SK-N-SH (cell line): ENCODE measurements at regions not wholly inside any gene's neighbourhood (a gene's known extent, or its start where the extent isn't known, plus 50 kb on each side); places are given as distances from the start of the nearest gene placed in this dataset.
"Not testable (repeated sequence)": the region's sequence is repeated elsewhere in the genome, so short reads cannot be mapped to it uniquely, and the experiment has no call there.

Source experiments
- CTCF ChIA-PET: fragments of 300-600, 350-600 bp; formaldehyde crosslinking; extraction: SDS; loops from one replicate; lab custom pipeline; 2021; lab: Yijun Ruan, JAX
- POLR2A ChIA-PET: fragments of 350-600 bp; sonication (Branson Sonifier 250); formaldehyde crosslinking; extraction: SDS; loops from one replicate; lab custom pipeline; 2020; ENCODE audit warnings: antibody characterized with exemption, inconsistent platforms; lab: Yijun Ruan, JAX
- DNase-seq: peaks from one replicate; pipeline ENCODE4 v3.0.0; 2012
- H2AFZ ChIP-seq: fragments of 200-600 bp; sonication (generic); 2 replicates; pipeline ENCODE4 v1.8.1; 2016; ENCODE audit warnings: antibody characterized with exemption, mild to moderate bottlenecking, low read depth
- H3F3A ChIP-seq: fragments of 200-600 bp; sonication (generic); replicated peaks from 2 replicates; pipeline ENCODE3; 2016; ENCODE audit warnings: antibody characterized with exemption, mild to moderate bottlenecking; ENCODE audit not compliant: insufficient read depth
- H3K27ac ChIP-seq, 2 experiments: fragments of 200-500 bp in 1 of 2; fragments of 200-600 bp in 1 of 2; sonication (Bioruptor generic) in 1 of 2; sonication (generic), shearing (Covaris generic) in 1 of 2; 2 replicates each; pipeline versions ENCODE4 v1.5.1 to v1.6.1; 2014 to 2016; ENCODE audit warnings: low read depth in 2 of 2, inconsistent platforms in 1 of 2, low read length in 1 of 2, mild to moderate bottlenecking in 1 of 2, mixed read lengths in 1 of 2
- H3K27me3 ChIP-seq: fragments of 200-600 bp; sonication (generic), shearing (Covaris generic); 2 replicates; pipeline ENCODE4 v1.6.1; 2016; ENCODE audit warnings: mixed run types; ENCODE audit not compliant: insufficient read depth
- H3K36me3 ChIP-seq, 2 experiments: fragments of 200-500 bp in 1 of 2; fragments of 200-600 bp in 1 of 2; sonication (Bioruptor generic) in 1 of 2; sonication (generic) in 1 of 2; replicated peaks in 1 of 2; 2 replicates each; pipeline versions ENCODE3 to v1.5.1; 2014 to 2016; ENCODE audit warnings: low read length in 1 of 2, mild to moderate bottlenecking in 1 of 2; ENCODE audit not compliant: insufficient read depth in 2 of 2, control insufficient read depth in 1 of 2
- H3K4me1 ChIP-seq, 2 experiments: fragments of 200-500 bp in 1 of 2; fragments of 200-600 bp in 1 of 2; sonication (Bioruptor generic) in 1 of 2; sonication (generic), shearing (Covaris generic) in 1 of 2; 2 replicates each; pipeline versions ENCODE4 v1.5.1 to v1.6.1; 2014 to 2016; ENCODE audit warnings: low read depth in 1 of 2, low read length in 1 of 2, mixed run types in 1 of 2; ENCODE audit not compliant: insufficient read depth in 2 of 2, control insufficient read depth in 1 of 2
- H3K4me2 ChIP-seq: fragments of 200-600 bp; sonication (generic), shearing (Covaris generic); 2 replicates; pipeline ENCODE4 v1.6.1; 2017; ENCODE audit warnings: mixed run types
- H3K4me3 ChIP-seq, 2 experiments: fragments of 200-500 bp in 1 of 2; fragments of 200-600 bp in 1 of 2; sonication (Bioruptor generic) in 1 of 2; sonication (generic), shearing (Covaris generic) in 1 of 2; 2 replicates each; pipeline versions ENCODE4 v1.5.1 to v1.8.1; 2014 to 2016; ENCODE audit warnings: low read depth in 2 of 2, inconsistent platforms in 1 of 2, low read length in 1 of 2, mild to moderate bottlenecking in 1 of 2, mixed read lengths in 1 of 2, moderate library complexity in 1 of 2
- H3K79me2 ChIP-seq: fragments of 200-600 bp; sonication (generic); 2 replicates; pipeline ENCODE4 v1.8.1; 2017; ENCODE audit warnings: mild to moderate bottlenecking; ENCODE audit not compliant: insufficient read depth
- H3K9ac ChIP-seq: fragments of 200-600 bp; sonication (generic); 2 replicates; pipeline ENCODE4 v1.6.1; 2017; ENCODE audit warnings: mixed run types
- H3K9me2 ChIP-seq: fragments of 200-600 bp; sonication (generic); 2 replicates; pipeline ENCODE4 v1.6.1; 2017; ENCODE audit warnings: mixed run types
- H3K9me3 ChIP-seq: fragments of 200-600 bp; sonication (generic); 2 replicates; pipeline ENCODE4 v1.6.1; 2017; ENCODE audit warnings: mixed run types, mild to moderate bottlenecking, moderate library complexity
- H4K20me1 ChIP-seq: fragments of 200-600 bp; sonication (generic); 2 replicates; pipeline ENCODE4 v1.6.1; 2017; ENCODE audit warnings: mild to moderate bottlenecking, mixed run types; ENCODE audit not compliant: insufficient read depth
- ELF1 ChIP-seq: IDR thresholded peaks from 2 replicates; pipeline ENCODE4 v1.4.0; 2012
- EP300 ChIP-seq, 2 experiments: IDR thresholded peaks; 2 replicates each; pipeline versions ENCODE4 v1.4.0 to v1.6.1; 2012; ENCODE audit warnings: borderline replicate concordance in 1 of 2, low read depth in 1 of 2, low read length in 1 of 2
- EZH2phosphoT487 ChIP-seq: fragments of 200-600 bp; sonication (generic); IDR thresholded peaks from 2 replicates; pipeline ENCODE4 v1.6.1; 2017; ENCODE audit warnings: low read depth, mixed run types, mild to moderate bottlenecking, antibody characterized with exemption, moderate library complexity, borderline replicate concordance
- FOXJ3 ChIP-seq: sonication (generic); formaldehyde crosslinking; IDR thresholded peaks from 2 replicates; pipeline ENCODE4 v1.5.1; 2020; ENCODE audit warnings: mild to moderate bottlenecking, missing genetic modification reagents
- GABPA ChIP-seq: IDR thresholded peaks from 2 replicates; pipeline ENCODE4 v1.4.0; 2012; ENCODE audit warnings: low read depth, mild to moderate bottlenecking
- GATA2 ChIP-seq: sonication (generic); formaldehyde crosslinking; IDR thresholded peaks from 2 replicates; pipeline ENCODE4 v1.5.0; 2020; ENCODE audit warnings: mild to moderate bottlenecking, missing genetic modification reagents
- JUND ChIP-seq: IDR thresholded peaks from 2 replicates; pipeline ENCODE4 v1.4.0; 2012
- MXI1 ChIP-seq: IDR thresholded peaks from 2 replicates; pipeline ENCODE4 v1.6.1; 2012; ENCODE audit warnings: mild to moderate bottlenecking, low read depth, low read length, improper control_type of control experiment
- NRF1 ChIP-seq: IDR thresholded peaks from 2 replicates; pipeline ENCODE4 v1.6.1; 2012; ENCODE audit warnings: low read depth, mild to moderate bottlenecking, low read length
- POLR2AphosphoS5 ChIP-seq: IDR thresholded peaks from 2 replicates; pipeline ENCODE4 v1.6.1; 2012; ENCODE audit warnings: low read depth, low read length
- RCOR1 ChIP-seq: fragments of 150-350 bp; IDR thresholded peaks from 2 replicates; pipeline ENCODE4 v1.6.1; 2017; ENCODE audit warnings: antibody characterized with exemption, low read length
- RXRA ChIP-seq: IDR thresholded peaks from 2 replicates; pipeline ENCODE4 v1.4.0; 2012; ENCODE audit warnings: low read depth, mild to moderate bottlenecking, borderline replicate concordance
- SIN3A ChIP-seq: IDR thresholded peaks from 2 replicates; pipeline ENCODE4 v1.6.1; 2012; ENCODE audit warnings: low read depth, mild to moderate bottlenecking, low read length, moderate library complexity, borderline replicate concordance
- TCF12 ChIP-seq: IDR thresholded peaks from 2 replicates; pipeline ENCODE4 v1.4.0; 2012
- YY1 ChIP-seq: IDR thresholded peaks from 2 replicates; pipeline ENCODE4 v1.4.0; 2012; ENCODE audit warnings: low read depth, mild to moderate bottlenecking
- WGBS: methylation state at CpG from one replicate; pipeline ENCODE4 v1.1.6; 2017; ENCODE audit warnings: low lambda C conversion rate; 5-methylcytosine and 5-hydroxymethylcytosine counted together
- TF ChIP-seq, protein P1 (sequence below): IDR thresholded peaks from 2 replicates; pipeline ENCODE4 v1.4.0; 2012; ENCODE audit warnings: low read depth
- TF ChIP-seq, protein P2 (sequence below): fragments of 200-600 bp; sonication (generic); IDR thresholded peaks from 2 replicates; pipeline ENCODE4 v1.6.1; 2017; ENCODE audit warnings: antibody characterized with exemption, mild to moderate bottlenecking, moderate library complexity

DNA sequence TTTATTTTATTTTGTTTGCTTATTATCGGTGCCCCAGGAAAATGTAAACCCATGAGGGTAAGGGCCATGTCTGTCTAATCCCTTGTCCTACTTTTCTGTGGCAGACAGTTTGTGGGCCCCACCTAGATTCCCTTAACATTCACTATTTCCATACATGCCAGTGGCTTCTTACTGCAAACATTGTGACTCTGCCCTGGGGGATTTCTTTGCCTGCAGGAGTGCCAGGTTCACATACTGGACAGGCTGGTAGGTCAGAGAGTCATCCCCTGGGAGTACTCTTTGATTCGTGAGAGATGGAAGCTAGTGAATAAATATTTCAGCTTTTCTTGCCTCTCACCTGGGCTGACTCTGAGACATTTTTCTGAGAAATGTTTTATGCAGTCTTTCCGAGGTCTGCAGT lies 122.8 kb upstream of the TBX5 start:
- 0% methylated on average over 3 of the region's 3 CpGs for WGBS
- H3K9me3 ChIP-seq: no peaks in the 10 kb centered on the region
- H3K4me1 ChIP-seq: no peaks in the 10 kb centered on the region
- no peaks in the 10 kb centered on the region for H3K79me2 ChIP-seq
- H2AFZ ChIP-seq: no peak overlapping the region
- H3K9ac ChIP-seq: no peak overlapping the region
- H3K27ac ChIP-seq: no peak overlapping the region
- H3F3A ChIP-seq: no peaks in the 10 kb centered on the region
- H3K4me2 ChIP-seq: no peak overlapping the region
- H3K36me3 ChIP-seq: no peaks in the 10 kb centered on the region
- TF ChIP-seq GATA2 (CRISPR knock-in tag) (no peak), SIN3A (no peak), POLR2AphosphoS5 (no peak), GABPA (no peak), ELF1 (no peak), FOXJ3 (CRISPR knock-in tag) (no peak), TCF12 (no peak), NRF1 (no peak), MXI1 (no peak), YY1 (no peak), EP300 (IDR thresholded peaks at IDR 0.05; ENCODE audit: borderline replicate concordance in 1 of 2, low read depth in 1 of 2, low read length in 1 of 2) (no peak), RXRA (no peak), JUND (no peak), EZH2phosphoT487 (no peak), RCOR1 (no peak)
- TF ChIP-seq, protein P1, sequence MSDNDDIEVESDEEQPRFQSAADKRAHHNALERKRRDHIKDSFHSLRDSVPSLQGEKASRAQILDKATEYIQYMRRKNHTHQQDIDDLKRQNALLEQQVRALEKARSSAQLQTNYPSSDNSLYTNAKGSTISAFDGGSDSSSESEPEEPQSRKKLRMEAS: no peak
- TF ChIP-seq, protein P2, sequence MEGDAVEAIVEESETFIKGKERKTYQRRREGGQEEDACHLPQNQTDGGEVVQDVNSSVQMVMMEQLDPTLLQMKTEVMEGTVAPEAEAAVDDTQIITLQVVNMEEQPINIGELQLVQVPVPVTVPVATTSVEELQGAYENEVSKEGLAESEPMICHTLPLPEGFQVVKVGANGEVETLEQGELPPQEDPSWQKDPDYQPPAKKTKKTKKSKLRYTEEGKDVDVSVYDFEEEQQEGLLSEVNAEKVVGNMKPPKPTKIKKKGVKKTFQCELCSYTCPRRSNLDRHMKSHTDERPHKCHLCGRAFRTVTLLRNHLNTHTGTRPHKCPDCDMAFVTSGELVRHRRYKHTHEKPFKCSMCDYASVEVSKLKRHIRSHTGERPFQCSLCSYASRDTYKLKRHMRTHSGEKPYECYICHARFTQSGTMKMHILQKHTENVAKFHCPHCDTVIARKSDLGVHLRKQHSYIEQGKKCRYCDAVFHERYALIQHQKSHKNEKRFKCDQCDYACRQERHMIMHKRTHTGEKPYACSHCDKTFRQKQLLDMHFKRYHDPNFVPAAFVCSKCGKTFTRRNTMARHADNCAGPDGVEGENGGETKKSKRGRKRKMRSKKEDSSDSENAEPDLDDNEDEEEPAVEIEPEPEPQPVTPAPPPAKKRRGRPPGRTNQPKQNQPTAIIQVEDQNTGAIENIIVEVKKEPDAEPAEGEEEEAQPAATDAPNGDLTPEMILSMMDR: no peak
- TF ChIP-seq, all 33 proteins: peak for 0
- DNase-seq: no peak
- CTCF ChIA-PET: interaction anchor here (2.0 kb wide), 1 partner anchor 21 kb away, joined by 4 read pairs; no protein-coding TSS in a partner anchor
- POLR2A ChIA-PET: no interaction called here
- no peaks in the 10 kb centered on the region for H3K9me2 ChIP-seq
- H3K4me3 ChIP-seq: no peak overlapping the region
- no peaks in the 10 kb centered on the region for H3K27me3 ChIP-seq
- H4K20me1 ChIP-seq: no peaks in the 10 kb centered on the region

DNA sequence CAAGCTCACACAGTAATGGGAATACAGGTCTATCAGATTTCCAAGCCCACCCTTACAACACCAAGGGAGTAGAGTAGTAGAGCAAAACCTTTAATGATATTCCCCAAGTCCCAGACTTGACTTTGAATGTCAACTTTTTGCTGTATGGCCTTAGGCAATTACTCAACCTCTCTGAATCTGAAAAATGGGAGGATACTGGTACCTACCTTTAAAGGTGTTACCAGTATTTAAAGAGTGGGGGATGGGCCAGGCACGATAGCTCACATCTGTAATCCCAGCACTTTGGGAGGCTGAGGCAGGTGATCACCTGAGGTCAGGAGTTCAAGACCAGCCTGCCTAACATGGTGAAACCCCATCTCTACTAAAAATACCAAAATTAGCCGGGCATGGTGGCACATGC lies 115.2 kb upstream of the TBX5 start:
- H3K79me2 ChIP-seq, POLR2A ChIA-PET, H3F3A ChIP-seq, H3K27me3 ChIP-seq, H2AFZ ChIP-seq, H3K9me3 ChIP-seq, H3K4me1 ChIP-seq, DNase-seq, H3K9ac ChIP-seq, H4K20me1 ChIP-seq, H3K36me3 ChIP-seq, H3K27ac ChIP-seq, H3K4me2 ChIP-seq, H3K4me3 ChIP-seq, H3K9me2 ChIP-seq: not testable (repeated sequence)
- 0% methylated on average over 2 of the region's 2 CpGs for WGBS
- CTCF ChIA-PET: interaction anchor here (1.3 to 2.6 kb wide), 2 partner anchors 13 to 541 kb away, joined by 5 to 14 read pairs; no protein-coding TSS in a partner anchor
